Immature natural killer cell (primary cell): ENCODE measurements at regions not wholly inside any gene's neighbourhood (a gene's known extent, or its start where the extent isn't known, plus 50 kb on each side); places are given as distances from the start of the nearest gene placed in this dataset.
A peak's percentile ranks its signal among the peaks of the same experiment; 100 is the strongest.

Source experiments
- DNase-seq, 3 donors: peaks; one replicate each; pipeline ENCODE4 v3.0.0; 2022; ENCODE audit warnings: mixed read lengths in 1 of 3
- H3K27ac Mint-ChIP-seq, 6 donors: one replicate each; pipeline ENCODE4 v1.8.0; 2020; ENCODE audit warnings: mixed read lengths in 6 of 6, mild to moderate bottlenecking in 5 of 6, inconsistent platforms in 4 of 6, moderate library complexity in 3 of 6
- H3K27me3 Mint-ChIP-seq, 3 donors: one replicate each; pipeline ENCODE4 v1.8.0; 2020 to 2021; ENCODE audit warnings: low read depth in 3 of 3, mild to moderate bottlenecking in 3 of 3, mixed read lengths in 3 of 3, moderate library complexity in 3 of 3, inconsistent platforms in 1 of 3
- H3K36me3 Mint-ChIP-seq, 3 donors: one replicate each; pipeline ENCODE4 v1.8.0; 2020; ENCODE audit warnings: mixed read lengths in 3 of 3, inconsistent platforms in 2 of 3, mild to moderate bottlenecking in 2 of 3
- H3K4me1 Mint-ChIP-seq, 2 donors: one replicate each; pipeline ENCODE4 v1.8.0; 2020; ENCODE audit warnings: inconsistent platforms in 2 of 2, mild to moderate bottlenecking in 2 of 2, mixed read lengths in 2 of 2, moderate library complexity in 1 of 2
- H3K4me3 Mint-ChIP-seq, 5 donors: one replicate each; pipeline ENCODE4 v1.8.0; 2020; ENCODE audit warnings: mild to moderate bottlenecking in 5 of 5, mixed read lengths in 5 of 5, inconsistent platforms in 3 of 5, moderate library complexity in 3 of 5
- H3K9me3 Mint-ChIP-seq, 6 donors: one replicate each; pipeline ENCODE4 v1.8.0; 2020; ENCODE audit warnings: mild to moderate bottlenecking in 6 of 6, mixed read lengths in 6 of 6, inconsistent platforms in 4 of 6, moderate library complexity in 3 of 6

- DNase-seq = no peak
- no peaks in the 10 kb centered on the region for H3K9me3 Mint-ChIP-seq
- peaks cover 9 to 44% (median 28%) of the 10 kb centered on the region in 3 donors for H3K36me3 Mint-ChIP-seq
- H3K4me1 Mint-ChIP-seq = peaks cover 12 to 13% of the 10 kb centered on the region in 2 donors
- no peak overlapping the region for H3K27ac Mint-ChIP-seq
- no peak overlapping the region for H3K4me3 Mint-ChIP-seq
- peaks cover 0 to 3% (median 0%) of the 10 kb centered on the region in 3 donors for H3K27me3 Mint-ChIP-seq
These were observed 284.1 kb upstream of the TNRC6C start for GRCh38 chr17:77674358-77674757.

GRCh38 chr17:77675411-77675810, 283.1 kb upstream of the TNRC6C start:
- Mint-ChIP-seq H3K36me3 (peaks cover 13 to 40% (median 24%) of the 10 kb centered on the region in 3 donors), H3K4me1 (peaks cover 6 to 10% of the 10 kb centered on the region in 2 donors), H3K4me3 (no peak overlapping the region), H3K9me3 (no peaks in the 10 kb centered on the region), H3K27ac (peak overlapping the region in 1 of 6 donors; percentile 34), H3K27me3 (peaks cover 0 to 3% (median 0%) of the 10 kb centered on the region in 3 donors)
- no peak for DNase-seq

- DNase-seq = no peak
- H3K4me3 Mint-ChIP-seq = no peak overlapping the region
- H3K27me3 Mint-ChIP-seq = peaks cover 0 to 6% (median 0%) of the 10 kb centered on the region in 3 donors
- peaks cover 5 to 10% of the 10 kb centered on the region in 2 donors for H3K4me1 Mint-ChIP-seq
- H3K9me3 Mint-ChIP-seq = no peaks in the 10 kb centered on the region
- peaks cover 13 to 37% (median 24%) of the 10 kb centered on the region in 3 donors for H3K36me3 Mint-ChIP-seq
- H3K27ac Mint-ChIP-seq = peak overlapping the region in 2 of 6 donors; percentile 13 to 34
These were observed 282.7 kb upstream of the TNRC6C start for GRCh38 chr17:77675816-77676215.

- no peak for DNase-seq
- Mint-ChIP-seq H3K4me1 (peaks cover 5 to 10% of the 10 kb centered on the region in 2 donors), H3K36me3 (peaks cover 13 to 34% (median 24%) of the 10 kb centered on the region in 3 donors), H3K9me3 (no peaks in the 10 kb centered on the region), H3K27me3 (peaks cover 0 to 6% (median 0%) of the 10 kb centered on the region in 3 donors), H3K27ac (peak overlapping the region in 1 of 6 donors; percentile 13), H3K4me3 (no peak overlapping the region)
These were observed 282.3 kb upstream of the TNRC6C start for GRCh38 chr17:77676237-77676661.

GRCh38 chr17:77677211-77677610, 281.3 kb upstream of the TNRC6C start:
- peaks cover 12 to 29% (median 17%) of the 10 kb centered on the region in 3 donors for H3K36me3 Mint-ChIP-seq
- no peak overlapping the region for H3K27ac Mint-ChIP-seq

GRCh38 chr17:77677630-77678029, 280.9 kb upstream of the TNRC6C start:
- peaks cover 0 to 3% (median 0%) of the 10 kb centered on the region in 3 donors for H3K27me3 Mint-ChIP-seq
- H3K4me1 Mint-ChIP-seq = peaks cover 0 to 10% of the 10 kb centered on the region in 2 donors
- no peak overlapping the region for H3K4me3 Mint-ChIP-seq
- H3K9me3 Mint-ChIP-seq = no peaks in the 10 kb centered on the region
- peaks cover 9 to 26% (median 12%) of the 10 kb centered on the region in 3 donors for H3K36me3 Mint-ChIP-seq
- no peak for DNase-seq
- no peak overlapping the region for H3K27ac Mint-ChIP-seq

More at GRCh38 chr17:77677211-77677610, 281.3 kb upstream of the TNRC6C start:
- Mint-ChIP-seq H3K4me1 (peaks cover 0 to 10% of the 10 kb centered on the region in 2 donors), H3K4me3 (no peak overlapping the region), H3K9me3 (no peaks in the 10 kb centered on the region), H3K27me3 (peaks cover 0 to 6% (median 0%) of the 10 kb centered on the region in 3 donors)
- DNase-seq = no peak

- peaks cover 0 to 12% (median 4%) of the 10 kb centered on the region in 3 donors for H3K36me3 Mint-ChIP-seq
- no peaks in the 10 kb centered on the region for H3K9me3 Mint-ChIP-seq
- no peak for DNase-seq
- peak overlapping the region in 2 of 6 donors; percentile 5 to 66 for H3K27ac Mint-ChIP-seq
- H3K27me3 Mint-ChIP-seq = peaks cover 0 to 3% (median 0%) of the 10 kb centered on the region in 3 donors
- H3K4me1 Mint-ChIP-seq = peaks cover 0 to 10% of the 10 kb centered on the region in 2 donors
- no peak overlapping the region for H3K4me3 Mint-ChIP-seq
These were observed 278.9 kb upstream of the TNRC6C start for GRCh38 chr17:77679589-77679988.

GRCh38 chr17:77681861-77682260, 276.6 kb upstream of the TNRC6C start:
- Mint-ChIP-seq H3K4me3 (no peak overlapping the region), H3K4me1 (peaks cover 6 to 8% of the 10 kb centered on the region in 2 donors), H3K27ac (no peak overlapping the region), H3K36me3 (peaks cover 0 to 10% (median 4%) of the 10 kb centered on the region in 3 donors), H3K27me3 (peaks cover 0 to 5% (median 3%) of the 10 kb centered on the region in 3 donors), H3K9me3 (no peaks in the 10 kb centered on the region)
- no peak for DNase-seq

GRCh38 chr17:77684803-77685798, 273.4 kb upstream of the TNRC6C start:
- peaks cover 0 to 4% (median 0%) of the 10 kb centered on the region in 3 donors for H3K36me3 Mint-ChIP-seq
- peaks cover 0 to 6% (median 3%) of the 10 kb centered on the region in 3 donors for H3K27me3 Mint-ChIP-seq
- DNase-seq = no peak
- no peak overlapping the region for H3K27ac Mint-ChIP-seq
- H3K4me1 Mint-ChIP-seq = peaks cover 6 to 8% of the 10 kb centered on the region in 2 donors
- no peaks in the 10 kb centered on the region for H3K9me3 Mint-ChIP-seq
- peak overlapping the region in 1 of 5 donors; percentile 49 for H3K4me3 Mint-ChIP-seq

GRCh38 chr17:77685881-77686486, 272.5 kb upstream of the TNRC6C start:
- H3K9me3 Mint-ChIP-seq = no peaks in the 10 kb centered on the region
- H3K4me1 Mint-ChIP-seq = peaks cover 14 to 16% of the 10 kb centered on the region in 2 donors
- H3K4me3 Mint-ChIP-seq = no peak overlapping the region
- H3K27me3 Mint-ChIP-seq = peaks cover 0 to 8% (median 0%) of the 10 kb centered on the region in 3 donors
- peaks cover 0 to 4% (median 0%) of the 10 kb centered on the region in 3 donors for H3K36me3 Mint-ChIP-seq
- no peak for DNase-seq
- H3K27ac Mint-ChIP-seq = no peak overlapping the region

GRCh38 chr17:77686903-77687302, 271.6 kb upstream of the TNRC6C start:
- no peak overlapping the region for H3K4me3 Mint-ChIP-seq
- H3K27ac Mint-ChIP-seq = no peak overlapping the region
- no peak for DNase-seq
- H3K9me3 Mint-ChIP-seq = no peaks in the 10 kb centered on the region
- H3K27me3 Mint-ChIP-seq = peaks cover 0 to 8% (median 0%) of the 10 kb centered on the region in 3 donors
- peaks cover 0 to 7% (median 0%) of the 10 kb centered on the region in 3 donors for H3K36me3 Mint-ChIP-seq
- H3K4me1 Mint-ChIP-seq = peaks cover 16 to 19% of the 10 kb centered on the region in 2 donors

GRCh38 chr17:77687417-77687816, 271.1 kb upstream of the TNRC6C start:
- no peak overlapping the region for H3K4me3 Mint-ChIP-seq
- H3K4me1 Mint-ChIP-seq = peaks cover 16 to 24% of the 10 kb centered on the region in 2 donors
- H3K27me3 Mint-ChIP-seq = peaks cover 0 to 8% (median 0%) of the 10 kb centered on the region in 3 donors
- H3K9me3 Mint-ChIP-seq = no peaks in the 10 kb centered on the region
- no peak overlapping the region for H3K27ac Mint-ChIP-seq
- no peak for DNase-seq
- H3K36me3 Mint-ChIP-seq = peaks cover 0 to 11% (median 0%) of the 10 kb centered on the region in 3 donors

- Mint-ChIP-seq H3K4me3 (no peak overlapping the region), H3K27ac (no peak overlapping the region), H3K9me3 (no peaks in the 10 kb centered on the region), H3K4me1 (peaks cover 16 to 24% of the 10 kb centered on the region in 2 donors), H3K27me3 (peaks cover 0 to 8% (median 0%) of the 10 kb centered on the region in 3 donors), H3K36me3 (peaks cover 0 to 11% (median 0%) of the 10 kb centered on the region in 3 donors)
- DNase-seq = no peak
These were observed 270.6 kb upstream of the TNRC6C start for GRCh38 chr17:77687921-77688320.
